NB4 (cell line): ENCODE measurements at regions not wholly inside any gene's neighbourhood (a gene's known extent, or its start where the extent isn't known, plus 50 kb on each side); places are given as distances from the start of the nearest gene placed in this dataset.
A peak's percentile ranks its signal among the peaks of the same experiment; 100 is the strongest.

Experiments used
- DNase-seq: peaks from one replicate; pipeline ENCODE4 v3.0.0; 2010; ENCODE audit warnings: low read depth
- H3K4me3 ChIP-seq: one replicate; pipeline ENCODE4 v1.5.1; 2011; ENCODE audit warnings: mild to moderate bottlenecking, low read depth, low read length, moderate library complexity
- MAX ChIP-seq: IDR thresholded peaks from 2 replicates; pipeline ENCODE4 v1.6.1; 2011; ENCODE audit warnings: low read depth, low read length
- MYC ChIP-seq: IDR thresholded peaks from 2 replicates; pipeline ENCODE4 v1.6.1; 2011; ENCODE audit warnings: low read depth, low read length
- POLR2A ChIP-seq: IDR thresholded peaks from 2 replicates; pipeline ENCODE4 v1.6.1; 2011; ENCODE audit warnings: mild to moderate bottlenecking; ENCODE audit not compliant: insufficient read length; ENCODE audit errors: extremely low read depth
- TF ChIP-seq, protein P1 (sequence below): IDR thresholded peaks from one replicate; pipeline ENCODE4 v1.5.1; 2012; ENCODE audit warnings: low read depth, low read length

- TF ChIP-seq POLR2A (no peak), MYC (no peak), MAX (no peak)
- TF ChIP-seq, protein P1, sequence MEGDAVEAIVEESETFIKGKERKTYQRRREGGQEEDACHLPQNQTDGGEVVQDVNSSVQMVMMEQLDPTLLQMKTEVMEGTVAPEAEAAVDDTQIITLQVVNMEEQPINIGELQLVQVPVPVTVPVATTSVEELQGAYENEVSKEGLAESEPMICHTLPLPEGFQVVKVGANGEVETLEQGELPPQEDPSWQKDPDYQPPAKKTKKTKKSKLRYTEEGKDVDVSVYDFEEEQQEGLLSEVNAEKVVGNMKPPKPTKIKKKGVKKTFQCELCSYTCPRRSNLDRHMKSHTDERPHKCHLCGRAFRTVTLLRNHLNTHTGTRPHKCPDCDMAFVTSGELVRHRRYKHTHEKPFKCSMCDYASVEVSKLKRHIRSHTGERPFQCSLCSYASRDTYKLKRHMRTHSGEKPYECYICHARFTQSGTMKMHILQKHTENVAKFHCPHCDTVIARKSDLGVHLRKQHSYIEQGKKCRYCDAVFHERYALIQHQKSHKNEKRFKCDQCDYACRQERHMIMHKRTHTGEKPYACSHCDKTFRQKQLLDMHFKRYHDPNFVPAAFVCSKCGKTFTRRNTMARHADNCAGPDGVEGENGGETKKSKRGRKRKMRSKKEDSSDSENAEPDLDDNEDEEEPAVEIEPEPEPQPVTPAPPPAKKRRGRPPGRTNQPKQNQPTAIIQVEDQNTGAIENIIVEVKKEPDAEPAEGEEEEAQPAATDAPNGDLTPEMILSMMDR = no peak
- DNase-seq = no peak
- H3K4me3 ChIP-seq = no peak overlapping the region
These were observed 182.6 kb upstream of the JAG1 start for GRCh38 chr20:10856237-10857015.

DNA sequence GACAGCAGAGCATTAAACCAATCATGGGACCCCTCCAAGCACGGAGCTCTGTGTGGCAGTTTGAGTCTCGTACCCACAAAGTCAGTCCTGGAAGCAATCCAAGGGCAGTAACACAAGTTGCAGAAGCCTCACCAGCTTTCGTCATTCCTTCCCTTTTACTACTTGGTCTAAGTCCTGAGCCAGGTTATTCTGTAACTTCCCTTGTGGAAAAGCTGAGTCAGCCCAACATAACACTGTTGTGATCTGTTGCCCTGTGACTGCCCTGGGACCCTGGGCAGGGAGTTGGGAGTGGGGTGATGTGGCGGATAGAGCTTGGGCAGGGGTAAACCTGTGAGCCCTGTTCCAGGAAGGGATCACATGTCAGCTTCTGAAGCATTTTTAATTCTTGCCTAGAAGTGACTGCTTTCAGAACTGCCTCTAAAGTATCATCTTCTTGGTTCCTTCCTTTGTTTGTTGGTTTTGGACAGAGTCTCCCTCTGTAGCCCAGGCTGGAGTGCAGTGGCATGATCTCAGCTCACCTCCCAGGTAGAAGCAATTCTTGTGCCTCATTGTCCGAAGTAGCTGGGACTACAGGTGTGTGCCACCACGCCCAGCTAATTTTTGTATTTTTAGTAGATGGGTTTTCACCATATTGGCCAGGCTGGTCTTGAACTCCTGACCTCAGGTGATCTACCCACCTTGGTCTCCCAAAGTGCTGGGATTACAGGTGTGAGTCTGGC, 183.7 kb upstream of the JAG1 start:
- peak; percentile 80 for DNase-seq
- H3K4me3 ChIP-seq = no peak overlapping the region
- TF ChIP-seq POLR2A = no peak
- TF ChIP-seq MAX = no peak
- no peak for TF ChIP-seq MYC
- TF ChIP-seq, protein P1 = no peak

DNA sequence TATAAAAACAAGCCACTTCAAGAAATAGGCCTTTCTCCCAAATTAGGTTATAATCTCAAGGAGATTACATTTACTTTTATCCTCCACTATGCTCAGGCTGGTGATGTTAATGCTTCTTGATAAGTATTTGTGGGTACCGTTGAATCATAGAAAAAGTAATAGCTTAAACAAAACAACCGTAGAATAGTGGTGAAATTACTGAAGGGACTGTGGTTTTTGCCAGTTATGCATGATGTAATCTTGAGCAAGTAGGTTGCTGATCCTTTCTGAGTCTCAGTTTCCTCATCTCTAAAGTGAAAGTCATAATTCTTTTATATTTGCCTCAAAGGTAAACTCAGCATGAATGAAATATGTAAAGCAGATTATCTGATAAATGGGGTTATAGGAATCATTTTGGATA, 187.3 kb upstream of the JAG1 start:
- TF ChIP-seq POLR2A (no peak), MAX (0 out of 2 replicates have a peak, but pooled peaks have one; percentile 12)
- TF ChIP-seq, protein P1 = no peak
- DNase-seq = peak; percentile 81
- no peak overlapping the region for H3K4me3 ChIP-seq

DNA sequence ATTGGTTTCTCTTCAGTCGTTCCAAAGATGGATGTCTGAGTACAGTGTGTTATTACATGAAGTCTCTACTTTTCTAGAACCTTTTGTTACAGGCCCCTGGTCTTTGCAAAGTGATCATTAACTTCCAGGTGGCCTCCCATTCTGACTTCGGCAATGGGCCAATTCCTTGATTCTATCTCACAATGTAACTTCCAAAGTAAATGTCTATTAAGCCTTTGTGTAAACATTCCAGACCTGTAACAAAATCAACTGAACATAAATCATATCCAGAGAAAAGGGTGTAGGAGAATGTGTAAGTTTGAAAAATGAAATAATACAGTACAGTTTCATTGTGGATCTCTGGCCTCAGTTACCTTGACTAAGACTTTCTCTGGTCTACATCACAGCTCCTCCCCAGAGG, 187.8 kb upstream of the JAG1 start:
- no peak overlapping the region for H3K4me3 ChIP-seq
- TF ChIP-seq, protein P1 = no peak
- TF ChIP-seq POLR2A (no peak), MYC (no peak), MAX (no peak)
- DNase-seq = no peak

- DNase-seq = no peak
- H3K4me3 ChIP-seq = no peak overlapping the region
- TF ChIP-seq POLR2A (no peak), MAX (no peak), MYC (no peak)
- TF ChIP-seq, protein P1 = no peak
These were observed 189.7 kb upstream of the JAG1 start for GRCh38 chr20:10863337-10864060.
